Heart left ventricle (tissue), 16 donors: ENCODE measurements at regions not wholly inside any gene's neighbourhood (a gene's known extent, or its start where the extent isn't known, plus 50 kb on each side); places are given as distances from the start of the nearest gene placed in this dataset.
A peak's percentile ranks its signal among the peaks of the same experiment; 100 is the strongest.
"Not testable (repeated sequence)": the region's sequence is repeated elsewhere in the genome, so short reads cannot be mapped to it uniquely, and the experiment has no call there.

Experiments used
- ATAC-seq, 4 donors: fragments of 200-7000 bp; cut with Tn5 transposase; one replicate each; pipeline ENCODE4 v1.9.1; 2020 to 2022; ENCODE audit warnings: moderate library complexity in 4 of 4, mild to moderate bottlenecking in 3 of 4, moderate number of reproducible peaks in 1 of 4
- DNase-seq, 5 donors: peaks; one replicate each; pipeline ENCODE4 v3.0.0-alpha.2; 2020
- H3K27ac ChIP-seq, 12 donors: fragments of 200-600 bp; sonication (generic) in 4 of 12; one replicate each; pipeline versions ENCODE4 v1.5.0 to v1.8.0; 2016 to 2022; ENCODE audit warnings: mild to moderate bottlenecking in 2 of 12
- H3K27me3 ChIP-seq, 9 donors: fragments of 200-600 bp; sonication (generic) in 2 of 9; one replicate each; pipeline versions ENCODE4 v1.5.1 to v1.8.0; 2016 to 2022; ENCODE audit warnings: mild to moderate bottlenecking in 3 of 9
- H3K36me3 ChIP-seq, 9 donors: fragments of 200-600 bp; sonication (generic) in 2 of 9; one replicate each; pipeline versions ENCODE4 v1.5.0 to v1.8.0; 2018 to 2022; ENCODE audit warnings: mild to moderate bottlenecking in 2 of 9
- H3K4me1 ChIP-seq, 12 donors: fragments of 200-600 bp; sonication (generic) in 4 of 12; one replicate each; pipeline versions ENCODE4 v1.5.0 to v1.8.0; 2016 to 2022; ENCODE audit warnings: mild to moderate bottlenecking in 3 of 12
- H3K4me3 ChIP-seq, 12 donors: fragments of 200-600 bp; sonication (generic) in 4 of 12; one replicate each; pipeline versions ENCODE4 v1.5.0 to v1.8.0; 2017 to 2022; ENCODE audit warnings: mild to moderate bottlenecking in 9 of 12, moderate library complexity in 4 of 12
- H3K9me3 ChIP-seq, 12 donors: fragments of 200-600 bp; sonication (generic) in 4 of 12; one replicate each; pipeline versions ENCODE4 v1.5.0 to v1.8.0; 2016 to 2022; ENCODE audit warnings: mild to moderate bottlenecking in 1 of 12
- CTCF ChIP-seq, 12 donors: fragments of 200-600 bp; sonication (generic) in 4 of 12; IDR thresholded peaks; one replicate each; pipeline versions ENCODE4 v1.5.0 to v1.8.0; 2018 to 2022; ENCODE audit warnings: antibody characterized with exemption in 12 of 12, mild to moderate bottlenecking in 5 of 12
- POLR2A ChIP-seq, 2 donors: fragments of 450-650 bp; IDR thresholded peaks; one replicate each; pipeline ENCODE4 v1.6.1; 2017; ENCODE audit warnings: antibody characterized with exemption in 2 of 2, mild to moderate bottlenecking in 2 of 2, moderate library complexity in 2 of 2
- WGBS, 4 donors: extraction: QIAGEN DNeasy Blood & Tissue Kit in 2 of 4; methylation state at CpG; one replicate each; pipeline versions ENCODE4 v1.1.5 to v1.1.7; 2013 to 2018; 5-methylcytosine and 5-hydroxymethylcytosine counted together
- intact Hi-C, 10 donors: fragments of 100-400 bp; cut with DNase I; formaldehyde crosslinking; loops; one replicate each; pipeline versions ENCODE4 v1.11.1 to v1.14.2; 2022
- donor health status: ischemic (EF 13 %, LVEDD 7.1; RV severe dilation, severe dysfunction).
- donor health status: healthy with polysubstance abuse.
- donor health status: DM: no; HTN: yes; CAD: no.
- donor health status: DM: no; HTN: no; CAD: no.
- donor health status: ischemic (EF 25% LVEDD 6.9; RV normal size, moderate dysfunction).
- donor health status: ischemic (EF 25% LVEDD 5.7; RV mildly dilated, moderate dysfunction).
- donor health status: healthy.
- donor health status: DM: yes; HTN: yes; CAD: no.
- donor health status: ischemic (EF 35%, LVEDD 5.7; RV mildly dilated, moderate dysfunction).
- donor health status: nonischemic (EF 11% LVEDD 7.7; RV severe dilation, severe dysfunction).
- donor health status: DM: yes; HTN: yes; CAD: no.
- donor health status: PGD.
- donor health status: ischemic (EF 29% LVEDD 5.4; RV normal size, mild dysfunction).
- donor health status: nonischemic (EF 23%, LVEDD 6.1; RV moderate dilation, normal function).

- peak in 2 of 5 donors; percentile 3 to 5 for DNase-seq
- ATAC-seq, H3K9me3 ChIP-seq, H3K4me1 ChIP-seq, H3K27ac ChIP-seq, H3K27me3 ChIP-seq, H3K36me3 ChIP-seq, intact Hi-C loops, H3K4me3 ChIP-seq: not testable (repeated sequence)
- 69 to 82% (median 73%) methylated on average over 3 of the region's 3 CpGs for WGBS, 4 donors
These were observed 200.4 kb downstream of the NPIPB11 start for GRCh38 chr16:29206120-29206519.

GRCh38 chr16:29205151-29205550 is 201.4 kb downstream of the NPIPB11 start:
- intact Hi-C loops, result not testable (repeated sequence)

GRCh38 chr16:29204806-29205135 is 201.7 kb downstream of the NPIPB11 start:
- ATAC-seq (no peak), DNase-seq (peak in 2 of 5 donors; percentile 4 to 17)
- Histone ChIP-seq H3K9me3 (peaks cover 0 to 6% (median 0%) of the 10 kb centered on the region in 12 donors), H3K4me1 (peaks cover 0 to 17% (median 0%) of the 10 kb centered on the region in 12 donors), H3K4me3 (no peak overlapping the region), H3K36me3 (no peaks in the 10 kb centered on the region), H3K27me3 (no peaks in the 10 kb centered on the region), H3K27ac (no peak overlapping the region)
- TF ChIP-seq CTCF (IDR thresholded peaks at IDR 0.05) (no peak), POLR2A (IDR thresholded peaks at IDR 0.05) (no peak)
- intact Hi-C loops, result no loop called here
- 92 to 97% (median 95%) methylated on average over 6 of the region's 6 CpGs for WGBS, 4 donors

More at GRCh38 chr16:29205151-29205550, 201.4 kb downstream of the NPIPB11 start:
- H3K27me3 ChIP-seq, H3K27ac ChIP-seq, H3K36me3 ChIP-seq, H3K4me3 ChIP-seq, ATAC-seq, H3K9me3 ChIP-seq: not testable (repeated sequence)
- peak in 1 of 5 donors; percentile 8 for DNase-seq
- peaks cover 0 to 15% (median 0%) of the 10 kb centered on the region in 12 donors for H3K4me1 ChIP-seq
- 96 to 100% (median 98%) methylated on average over 2 of the region's 2 CpGs for WGBS, 4 donors

GRCh38 chr16:29203933-29204805 is 202.3 kb downstream of the NPIPB11 start:
- H3K9me3 ChIP-seq, H3K36me3 ChIP-seq, intact Hi-C loops, H3K4me3 ChIP-seq, ATAC-seq, H3K27me3 ChIP-seq: not testable (repeated sequence)
- WGBS, 4 donors, result 88 to 96% (median 94%) methylated on average over 19 of the region's 19 CpGs
- Histone ChIP-seq H3K27ac (peak overlapping the region in 1 of 12 donors; percentile 75), H3K4me1 (peaks cover 0 to 23% (median 4%) of the 10 kb centered on the region in 12 donors)
- DNase-seq, result peak in 1 of 5 donors; percentile 10

GRCh38 chr16:29203046-29203932 is 203.2 kb downstream of the NPIPB11 start:
- 87 to 95% (median 93%) methylated on average over 24 to 30 of the region's 30 CpGs for WGBS, 4 donors
- peak overlapping the region in 2 of 12 donors; percentile 75 to 78 for H3K27ac ChIP-seq
- peak in 2 of 5 donors; percentile 13 to 37 for DNase-seq

GRCh38 chr16:29202642-29203041 is 203.9 kb downstream of the NPIPB11 start:
- H3K4me3 ChIP-seq, ATAC-seq, H3K9me3 ChIP-seq, H3K27me3 ChIP-seq, intact Hi-C loops, H3K36me3 ChIP-seq: not testable (repeated sequence)
- Histone ChIP-seq H3K4me1 (peaks cover 0 to 27% (median 5%) of the 10 kb centered on the region in 12 donors), H3K27ac (peak overlapping the region in 3 of 12 donors; percentile 75 to 78 (median 76))
- WGBS, 4 donors, result 71 to 89% (median 74%) methylated on average over 10 of the region's 10 CpGs
- peak in 2 of 5 donors; percentile 11 to 16 for DNase-seq

More at GRCh38 chr16:29203046-29203932, 203.2 kb downstream of the NPIPB11 start:
- H3K4me1 ChIP-seq, result peaks cover 0 to 27% (median 5%) of the 10 kb centered on the region in 12 donors
- H3K36me3 ChIP-seq, H3K4me3 ChIP-seq, ATAC-seq, intact Hi-C loops, H3K9me3 ChIP-seq, H3K27me3 ChIP-seq: not testable (repeated sequence)

GRCh38 chr16:29202025-29202632 is 204.4 kb downstream of the NPIPB11 start:
- H3K27me3 ChIP-seq, H3K9me3 ChIP-seq, H3K36me3 ChIP-seq, H3K4me3 ChIP-seq, intact Hi-C loops: not testable (repeated sequence)
- ATAC-seq (peak in 2 of 4 donors; percentile 8 to 40), DNase-seq (peak in 3 of 5 donors; percentile 16 to 57 (median 43))
- WGBS, 4 donors, result 57 to 78% (median 77%) methylated on average over 8 of the region's 8 CpGs
- peak overlapping the region in 5 of 12 donors; percentile 8 to 78 (median 68) for H3K27ac ChIP-seq
- H3K4me1 ChIP-seq, result peaks cover 0 to 27% (median 5%) of the 10 kb centered on the region in 12 donors

- peak in 1 of 4 donors; percentile 33 for ATAC-seq
- intact Hi-C loops, H3K27me3 ChIP-seq, H3K36me3 ChIP-seq, H3K9me3 ChIP-seq, H3K4me3 ChIP-seq: not testable (repeated sequence)
- 71 to 79% (median 76%) methylated on average over 18 to 25 of the region's 25 CpGs for WGBS, 4 donors
- peaks cover 0 to 27% (median 5%) of the 10 kb centered on the region in 12 donors for H3K4me1 ChIP-seq
- H3K27ac ChIP-seq, result peak overlapping the region in 7 of 12 donors; percentile 18 to 85 (median 76)
- peak in 3 of 5 donors; percentile 21 to 71 (median 43) for DNase-seq
These were observed 205.1 kb downstream of the NPIPB11 start for GRCh38 chr16:29201296-29202024.
